ENCODE measurements at regions not wholly inside any gene's neighbourhood (a gene's known extent, or its start where the extent isn't known, plus 50 kb on each side); places are given as distances from the start of the nearest gene placed in this dataset.

DNA sequence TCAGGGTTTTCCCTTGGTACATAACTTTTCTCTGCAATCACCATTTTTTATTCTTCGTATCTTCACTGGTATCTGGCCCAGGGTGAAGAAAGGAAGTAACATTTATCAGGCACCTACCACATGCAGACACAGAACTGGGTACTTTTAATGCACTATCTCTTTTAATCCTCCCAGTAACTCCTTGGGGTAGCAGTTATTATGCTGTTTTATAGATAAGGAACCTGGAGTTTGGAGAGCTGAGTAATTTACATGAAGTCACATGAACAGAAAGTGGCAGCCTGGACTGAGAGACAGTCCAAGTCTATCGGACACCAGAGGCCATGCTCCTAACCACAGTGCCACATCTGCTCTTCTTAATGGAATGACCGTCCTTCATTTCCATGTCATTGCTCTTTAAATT lies 117.1 kb upstream of the PODXL start:
- no peaks in the 10 kb centered on the region for H3K4me1 ChIP-seq
- no peak for DNase-seq (ENCODE audit: low read depth in 1 of 2, low spot score in 1 of 2)
- H3K4me3 ChIP-seq = no peak overlapping the region
- H3K9me3 ChIP-seq = no peaks in the 10 kb centered on the region
- POLR2A ChIA-PET = no interaction called here
- FAIRE-seq = no peak
- H3K4me2 ChIP-seq = no peak overlapping the region
- no peak overlapping the region for H3K27ac ChIP-seq
- 51% methylated on average over 3 of the region's 3 CpGs for WGBS (ENCODE audit: missing lambda C conversion rate)
- ATAC-seq = 0 out of 6 replicates have a peak, but pooled peaks of 1 of the 2 experiments have one; percentile 40
- CTCF ChIA-PET = interaction anchor here (0.6 to 4.0 kb wide), 3 partner anchors 15 to 80 kb away, joined by 3 to 17 read pairs (median 6); no protein-coding TSS in a partner anchor
- TF ChIP-seq NR3C1 (IDR thresholded peaks at IDR 0.05) = no peak
- no peak for TF ChIP-seq CHD2 (IDR thresholded peaks at IDR 0.05; ENCODE audit: low read length, partially characterized antibody)
- TF ChIP-seq USF2 (IDR thresholded peaks at IDR 0.05) = no peak
- TF ChIP-seq CBX8 (IDR thresholded peaks at IDR 0.05) = no peak
- no peak for TF ChIP-seq ZC3H11A (IDR thresholded peaks at IDR 0.05)
- no peak for TF ChIP-seq KDM1A (IDR thresholded peaks at IDR 0.05; ENCODE audit: low read depth)
- no peak for TF ChIP-seq FOSL2 (IDR thresholded peaks at IDR 0.05)
- no peak for TF ChIP-seq FOSL2 (CRISPR knock-in tag; IDR thresholded peaks at IDR 0.05)
- TF ChIP-seq ZSCAN20 (CRISPR knock-in tag; IDR thresholded peaks at IDR 0.05) = no peak
- no peak for TF ChIP-seq HOXA7 (CRISPR knock-in tag; IDR thresholded peaks at IDR 0.05)
- TF ChIP-seq ZFP36 (IDR thresholded peaks at IDR 0.05; ENCODE audit: borderline replicate concordance, partially characterized antibody) = no peak
- TF ChIP-seq ATOH8 (CRISPR knock-in tag; IDR thresholded peaks at IDR 0.05; ENCODE audit: low read depth) = no peak
- no peak for TF ChIP-seq MAFK (IDR thresholded peaks at IDR 0.05; ENCODE audit: partially characterized antibody)
- no peak for TF ChIP-seq BHLHE40 (IDR thresholded peaks at IDR 0.05; ENCODE audit: low read depth, low read length)
- no peak for TF ChIP-seq HOXB13 (CRISPR knock-in tag; IDR thresholded peaks at IDR 0.05; ENCODE audit: low read depth)
- no peak for TF ChIP-seq SMC3 (IDR thresholded peaks at IDR 0.05)
- TF ChIP-seq HDAC2 (IDR thresholded peaks at IDR 0.05) = no peak
- no peak for TF ChIP-seq ZNF302 (CRISPR knock-in tag; IDR thresholded peaks at IDR 0.05)
- no peak for TF ChIP-seq POLR2A (IDR thresholded peaks at IDR 0.05; ENCODE audit: low read length)
- no peak for TF ChIP-seq MAX (IDR thresholded peaks at IDR 0.05)
- TF ChIP-seq KDM5A (IDR thresholded peaks at IDR 0.05) = no peak

DNA sequence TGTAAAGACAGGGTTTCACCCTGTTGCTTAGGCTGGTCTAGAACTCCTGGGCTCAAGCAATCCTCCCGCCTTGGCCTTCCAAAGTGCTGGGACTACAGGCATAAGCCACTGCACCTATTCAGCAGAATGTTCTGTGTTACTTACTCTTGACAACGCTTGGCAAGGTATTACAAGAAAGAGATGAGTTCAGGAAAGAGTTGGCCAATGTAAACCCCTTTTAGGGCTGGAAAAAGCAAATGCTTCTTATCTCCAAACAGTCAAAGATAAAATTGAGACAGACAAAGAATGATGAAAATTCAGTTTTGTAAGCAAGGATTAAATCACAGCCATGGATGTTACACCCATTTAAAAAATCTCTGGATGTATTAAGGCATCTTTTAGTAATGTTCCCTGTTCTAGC lies 114.0 kb upstream of the PODXL start:
- FAIRE-seq = no peak
- DNase-seq (ENCODE audit: low read depth in 1 of 2, low spot score in 1 of 2) = no peak
- Histone ChIP-seq H3K4me3 (no peak overlapping the region), H3K4me1 (no peaks in the 10 kb centered on the region), H3K9me3 (no peaks in the 10 kb centered on the region), H3K4me2 (no peak overlapping the region), H3K27ac (no peak overlapping the region)
- no peak for ATAC-seq
- ChIA-PET CTCF (interaction anchor here (0.7 to 4.0 kb wide), 3 partner anchors 15 to 19 kb away, joined by 3 to 17 read pairs (median 8); no protein-coding TSS in a partner anchor), POLR2A (no interaction called here)
- WGBS (ENCODE audit: missing lambda C conversion rate) = 50% methylated on average over 2 of the region's 2 CpGs
- no peak for TF ChIP-seq HEYL (CRISPR knock-in tag; IDR thresholded peaks at IDR 0.05)
- TF ChIP-seq SMC3 (IDR thresholded peaks at IDR 0.05) = no peak
- no peak for TF ChIP-seq NPAS2 (CRISPR knock-in tag; IDR thresholded peaks at IDR 0.05; ENCODE audit: borderline replicate concordance)
- TF ChIP-seq CBX2 (IDR thresholded peaks at IDR 0.05; ENCODE audit: borderline replicate concordance, low read depth) = no peak

GRCh38 chr7:131667699-131668098 lies 111.3 kb upstream of the PODXL start:
- Histone ChIP-seq H3K4me2 (no peak overlapping the region), H3K9me3 (no peaks in the 10 kb centered on the region), H3K4me1 (no peaks in the 10 kb centered on the region), H3K4me3 (no peak overlapping the region), H3K27ac (no peak overlapping the region)
- DNase-seq (ENCODE audit: low read depth in 1 of 2, low spot score in 1 of 2) = no peak
- no peak for FAIRE-seq
- no peak for ATAC-seq
- POLR2A ChIA-PET = no interaction called here
- CTCF ChIA-PET = interaction anchor here (0.7 to 1.6 kb wide), 2 partner anchors 13 to 161 kb away, joined by 3 to 10 read pairs; no protein-coding TSS in a partner anchor
- TF ChIP-seq SREBF2 (IDR thresholded peaks at IDR 0.05) (no peak), HEYL (CRISPR knock-in tag; IDR thresholded peaks at IDR 0.05) (no peak), NFE2L2 (conservative IDR thresholded peaks at IDR 0.05; ENCODE audit: low read length) (no peak), FOSB (CRISPR knock-in tag; IDR thresholded peaks at IDR 0.05) (no peak), RFX5 (IDR thresholded peaks at IDR 0.05) (no peak), USF2 (IDR thresholded peaks at IDR 0.05) (no peak), ZFP36 (IDR thresholded peaks at IDR 0.05; ENCODE audit: borderline replicate concordance, partially characterized antibody) (no peak), NPAS2 (CRISPR knock-in tag; IDR thresholded peaks at IDR 0.05; ENCODE audit: borderline replicate concordance) (no peak), EP300 (IDR thresholded peaks at IDR 0.05) (no peak), SMC3 (IDR thresholded peaks at IDR 0.05) (no peak), FOXS1 (CRISPR knock-in tag; IDR thresholded peaks at IDR 0.05) (no peak), CHD2 (IDR thresholded peaks at IDR 0.05; ENCODE audit: low read length, partially characterized antibody) (no peak), PHF8 (IDR thresholded peaks at IDR 0.05; ENCODE audit: borderline replicate concordance, low read depth) (no peak), NR3C1 (IDR thresholded peaks at IDR 0.05) (no peak), HOXB13 (CRISPR knock-in tag; IDR thresholded peaks at IDR 0.05; ENCODE audit: low read depth) (no peak)
- TF ChIP-seq, protein P1, sequence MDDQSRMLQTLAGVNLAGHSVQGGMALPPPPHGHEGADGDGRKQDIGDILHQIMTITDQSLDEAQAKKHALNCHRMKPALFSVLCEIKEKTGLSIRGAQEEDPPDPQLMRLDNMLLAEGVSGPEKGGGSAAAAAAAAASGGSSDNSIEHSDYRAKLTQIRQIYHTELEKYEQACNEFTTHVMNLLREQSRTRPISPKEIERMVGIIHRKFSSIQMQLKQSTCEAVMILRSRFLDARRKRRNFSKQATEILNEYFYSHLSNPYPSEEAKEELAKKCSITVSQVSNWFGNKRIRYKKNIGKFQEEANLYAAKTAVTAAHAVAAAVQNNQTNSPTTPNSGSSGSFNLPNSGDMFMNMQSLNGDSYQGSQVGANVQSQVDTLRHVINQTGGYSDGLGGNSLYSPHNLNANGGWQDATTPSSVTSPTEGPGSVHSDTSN (IDR thresholded peaks at IDR 0.05) = no peak
- 59% methylated on average over 4 of the region's 4 CpGs for WGBS (ENCODE audit: missing lambda C conversion rate)

All from A549 (cell line).